Activated T-cell treated with anti-CD3 and anti-CD28 coated beads for 4 hours (primary cell): ENCODE measurements at regions not wholly inside any gene's neighbourhood (a gene's known extent, or its start where the extent isn't known, plus 50 kb on each side); places are given as distances from the start of the nearest gene placed in this dataset.

Source experiments
- DNase-seq: peaks from one replicate; pipeline ENCODE4 v3.0.0-alpha.2; 2020

- no peak for DNase-seq
Observed at GRCh38 chr3:107892955-107893624, 197.7 kb downstream of the CD47 start.

GRCh38 chr3:107884719-107885460, 205.9 kb downstream of the CD47 start:
- DNase-seq: no peak

- DNase-seq: no peak
Observed at GRCh38 chr3:107884028-107884427, 206.8 kb downstream of the CD47 start.

GRCh38 chr3:107882881-107883280, 207.9 kb downstream of the CD47 start:
- no peak for DNase-seq

- DNase-seq: no peak
Observed at GRCh38 chr3:107882261-107882660, 208.6 kb downstream of the CD47 start.

GRCh38 chr3:107881509-107881908, 209.3 kb downstream of the CD47 start:
- no peak for DNase-seq

GRCh38 chr3:107880702-107881101, 210.1 kb downstream of the CD47 start:
- no peak for DNase-seq

- DNase-seq: no peak
Observed at GRCh38 chr3:107877936-107878335, 212.9 kb downstream of the CD47 start.

GRCh38 chr3:107870943-107871638, 219.7 kb downstream of the CD47 start:
- no peak for DNase-seq

GRCh38 chr3:107870096-107870495, 220.7 kb downstream of the CD47 start:
- no peak for DNase-seq

GRCh38 chr3:107868449-107868848, 222.4 kb downstream of the CD47 start:
- no peak for DNase-seq

GRCh38 chr3:107861904-107862303, 228.9 kb downstream of the CD47 start:
- no peak for DNase-seq

GRCh38 chr3:107861422-107861821, 229.4 kb downstream of the CD47 start:
- DNase-seq: no peak
